GM23338 (cell line): ENCODE measurements at regions not wholly inside any gene's neighbourhood (a gene's known extent, or its start where the extent isn't known, plus 50 kb on each side); places are given as distances from the start of the nearest gene placed in this dataset.
"Not testable (repeated sequence)": the region's sequence is repeated elsewhere in the genome, so short reads cannot be mapped to it uniquely, and the experiment has no call there.

Experiments
- ATAC-seq: fragments of 200-7000 bp; cut with Tn5 transposase; 3 replicates; pipeline ENCODE4 v1.9.1; 2020
- DNase-seq: peaks from one replicate; pipeline ENCODE4 v3.0.0-alpha.2; 2015; ENCODE audit warnings: low spot score
- H2AFZ ChIP-seq: fragments of 200-600 bp; sonication (generic); 2 replicates; pipeline ENCODE4 v1.8.0; 2016; ENCODE audit warnings: antibody characterized with exemption, mild to moderate bottlenecking, moderate library complexity
- H3F3A ChIP-seq: fragments of 200-600 bp; sonication (generic); replicated peaks from 2 replicates; pipeline ENCODE4 v1.8.0; 2017; ENCODE audit warnings: antibody characterized with exemption, mixed run types, low read depth
- H3K27ac ChIP-seq: fragments of 200-600 bp; sonication (generic); 2 replicates; pipeline ENCODE4 v1.6.1; 2016; ENCODE audit warnings: low read depth
- H3K27me3 ChIP-seq: fragments of 200-600 bp; sonication (generic); 2 replicates; pipeline ENCODE4 v1.8.0; 2016; ENCODE audit warnings: mild to moderate bottlenecking, mixed run types, moderate library complexity; ENCODE audit not compliant: insufficient read depth
- H3K36me3 ChIP-seq: fragments of 200-600 bp; sonication (generic); 2 replicates; pipeline ENCODE4 v1.8.0; 2016; ENCODE audit warnings: mild to moderate bottlenecking; ENCODE audit not compliant: insufficient read depth
- H3K4me1 ChIP-seq: fragments of 200-600 bp; sonication (generic); 2 replicates; pipeline ENCODE4 v1.8.0; 2016; ENCODE audit warnings: mild to moderate bottlenecking, moderate library complexity; ENCODE audit not compliant: insufficient read depth
- H3K4me2 ChIP-seq: fragments of 200-600 bp; sonication (generic); 2 replicates; pipeline ENCODE4 v1.7.1; 2017; ENCODE audit warnings: mixed run types
- H3K4me3 ChIP-seq: fragments of 200-600 bp; sonication (generic); 2 replicates; pipeline ENCODE4 v1.6.1; 2016; ENCODE audit warnings: mixed run types
- H3K79me2 ChIP-seq: fragments of 200-600 bp; sonication (generic); replicated peaks from 2 replicates; pipeline ENCODE4 v1.8.0; 2017; ENCODE audit warnings: mild to moderate bottlenecking; ENCODE audit not compliant: insufficient read depth
- H3K9me2 ChIP-seq: fragments of 200-600 bp; sonication (generic); 2 replicates; pipeline ENCODE4 v1.8.0; 2017; ENCODE audit not compliant: insufficient read depth
- H4K20me1 ChIP-seq: fragments of 200-600 bp; sonication (generic); replicated peaks from 2 replicates; pipeline ENCODE4 v1.8.0; 2017; ENCODE audit warnings: mild to moderate bottlenecking; ENCODE audit not compliant: insufficient read depth
- H3K27ac Mint-ChIP-seq: 2 replicates; pipeline ENCODE4 v1.8.0; 2020; ENCODE audit warnings: inconsistent platforms, mild to moderate bottlenecking, moderate library complexity, mixed read lengths
- H3K27me3 Mint-ChIP-seq: 3 replicates; pipeline ENCODE4 v1.8.0; 2022; ENCODE audit warnings: low read depth, mild to moderate bottlenecking, moderate library complexity, mixed read lengths, inconsistent platforms; ENCODE audit not compliant: insufficient read depth, poor library complexity
- H3K36me3 Mint-ChIP-seq: 3 replicates; pipeline ENCODE4 v1.8.0; 2021; ENCODE audit warnings: low read depth, mild to moderate bottlenecking, inconsistent platforms, moderate library complexity, mixed read lengths
- H3K4me1 Mint-ChIP-seq: 3 replicates; pipeline ENCODE4 v1.8.0; 2020; ENCODE audit warnings: mild to moderate bottlenecking, inconsistent platforms, mixed read lengths
- H3K4me3 Mint-ChIP-seq: 3 replicates; pipeline ENCODE4 v1.8.0; 2021; ENCODE audit warnings: moderate library complexity, mild to moderate bottlenecking, inconsistent platforms, mixed read lengths
- H3K9me3 Mint-ChIP-seq: 3 replicates; pipeline ENCODE4 v1.8.0; 2020; ENCODE audit warnings: moderate library complexity, mild to moderate bottlenecking, inconsistent platforms, mixed read lengths
- CREB1 ChIP-seq: fragments of 250-450 bp; sonication (Bioruptor Pico); IDR thresholded peaks from 2 replicates; pipeline ENCODE4 v1.5.0; 2020; ENCODE audit warnings: low read depth, mild to moderate bottlenecking, moderate library complexity
- JUNB ChIP-seq: IDR thresholded peaks from one replicate; pipeline ENCODE4 v1.6.1; 2016; ENCODE audit warnings: antibody characterized with exemption; ENCODE audit not compliant: unreplicated experiment
- NANOG ChIP-seq: IDR thresholded peaks from 2 replicates; pipeline ENCODE4 v1.6.1; 2016; ENCODE audit warnings: antibody characterized with exemption, borderline replicate concordance
- POLR2AphosphoS5 ChIP-seq: IDR thresholded peaks from 2 replicates; pipeline ENCODE4 v1.6.1; 2016; ENCODE audit warnings: antibody characterized with exemption, low read depth
- ZNF114 ChIP-seq: fragments of 250-450 bp; sonication (Bioruptor Pico); IDR thresholded peaks from 2 replicates; pipeline ENCODE4 v1.5.0; 2020; ENCODE audit warnings: mild to moderate bottlenecking, moderate library complexity
- TF ChIP-seq, protein P1 (sequence below): IDR thresholded peaks from 2 replicates; pipeline ENCODE4 v1.6.1; 2016; ENCODE audit warnings: antibody characterized with exemption
- TF ChIP-seq, protein P2 (sequence below): fragments of 250-450 bp; sonication (Bioruptor Pico); IDR thresholded peaks from 2 replicates; pipeline ENCODE4 v1.5.0; 2020; ENCODE audit warnings: mild to moderate bottlenecking, moderate library complexity

DNA sequence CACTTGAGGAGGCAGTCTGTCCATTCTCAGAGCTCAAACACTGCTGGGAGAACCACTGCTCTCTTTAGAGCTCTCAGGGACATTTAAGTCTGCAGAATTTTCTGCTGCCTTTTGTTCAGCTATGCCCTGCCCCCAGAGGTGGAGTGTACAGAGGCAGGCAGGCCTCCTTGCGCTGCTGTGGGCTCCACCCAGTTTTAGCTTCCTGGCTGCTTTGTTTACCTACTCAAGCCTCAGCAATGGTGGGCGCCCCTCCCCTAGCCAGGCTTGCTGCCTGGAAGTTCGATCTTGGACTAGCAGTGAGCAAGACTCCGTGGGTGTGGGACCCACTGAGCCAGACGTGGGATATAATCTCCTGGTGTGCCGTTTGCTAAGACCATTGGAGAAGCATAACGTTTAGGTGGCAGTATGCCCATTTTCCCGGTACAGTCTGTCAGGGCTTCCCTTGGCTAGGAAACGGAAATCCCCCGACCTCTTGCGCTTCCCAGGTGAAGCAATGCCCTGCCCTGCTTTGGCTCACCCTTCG is 271.6 kb upstream of the ZNF32 start:
- ATAC-seq, DNase-seq, H3K27me3 ChIP-seq, H4K20me1 ChIP-seq, H3K36me3 ChIP-seq, H3K4me3 ChIP-seq, H3K79me2 ChIP-seq, H3K4me1 Mint-ChIP-seq, H3F3A ChIP-seq, H3K4me3 Mint-ChIP-seq, H3K27ac Mint-ChIP-seq, H2AFZ ChIP-seq, H3K27ac ChIP-seq, H3K4me2 ChIP-seq, H3K4me1 ChIP-seq: not testable (repeated sequence)
- peaks cover 14% of the 10 kb centered on the region for H3K36me3 Mint-ChIP-seq
- H3K27me3 Mint-ChIP-seq: peaks cover 24% of the 10 kb centered on the region
- peaks cover 46% of the 10 kb centered on the region for H3K9me3 Mint-ChIP-seq
- H3K9me2 ChIP-seq: 0 out of 2 replicates have a peak, but pooled peaks cover 11% of the 10 kb centered on the region

DNA sequence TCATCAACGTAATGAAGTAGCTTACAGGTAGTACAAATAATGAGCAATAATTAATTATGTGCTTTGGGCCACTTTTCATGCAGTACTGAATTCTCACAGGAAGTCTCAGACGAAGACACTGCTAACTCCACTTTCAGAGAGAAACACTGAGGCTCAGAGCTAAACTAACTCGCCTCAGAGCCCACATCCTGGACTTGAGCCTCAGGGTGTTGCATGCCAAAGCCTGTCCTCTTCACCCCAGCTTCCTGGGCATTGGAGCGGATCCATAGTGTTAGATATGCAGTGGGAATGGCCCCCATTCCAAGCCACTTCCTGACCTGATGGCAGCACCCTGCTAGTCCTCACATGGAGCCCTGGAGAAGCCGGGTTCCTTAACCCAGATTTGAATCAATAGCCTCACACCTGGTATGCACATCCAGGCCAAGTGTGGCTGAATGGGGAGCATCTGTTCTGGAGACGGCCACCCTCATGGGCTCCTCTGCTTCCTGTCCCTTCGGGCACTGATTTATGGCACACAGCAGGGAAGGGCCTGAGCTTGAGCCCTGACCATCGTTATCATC is 265.1 kb upstream of the ZNF32 start:
- Mint-ChIP-seq H3K27ac (no peak overlapping the region), H3K4me1 (no peaks in the 10 kb centered on the region; the same call in 2 of the 3 replicates), H3K9me3 (peaks cover 15% of the 10 kb centered on the region), H3K36me3 (no peaks in the 10 kb centered on the region; the same call in 2 of the 3 replicates), H3K27me3 (peaks cover 8% of the 10 kb centered on the region), H3K4me3 (no peak overlapping the region)
- no peaks in the 10 kb centered on the region for H3K79me2 ChIP-seq
- H3K4me2 ChIP-seq: no peak overlapping the region
- H3K4me3 ChIP-seq: no peak overlapping the region
- no peaks in the 10 kb centered on the region for H3F3A ChIP-seq
- H3K9me2 ChIP-seq: peaks cover 15% of the 10 kb centered on the region; the same call in 1 of the 2 replicates
- no peaks in the 10 kb centered on the region for H3K27me3 ChIP-seq
- H4K20me1 ChIP-seq: no peaks in the 10 kb centered on the region
- H3K27ac ChIP-seq: no peak overlapping the region
- H3K36me3 ChIP-seq: no peaks in the 10 kb centered on the region
- ATAC-seq (no peak), DNase-seq (no peak)
- TF ChIP-seq, protein P1, sequence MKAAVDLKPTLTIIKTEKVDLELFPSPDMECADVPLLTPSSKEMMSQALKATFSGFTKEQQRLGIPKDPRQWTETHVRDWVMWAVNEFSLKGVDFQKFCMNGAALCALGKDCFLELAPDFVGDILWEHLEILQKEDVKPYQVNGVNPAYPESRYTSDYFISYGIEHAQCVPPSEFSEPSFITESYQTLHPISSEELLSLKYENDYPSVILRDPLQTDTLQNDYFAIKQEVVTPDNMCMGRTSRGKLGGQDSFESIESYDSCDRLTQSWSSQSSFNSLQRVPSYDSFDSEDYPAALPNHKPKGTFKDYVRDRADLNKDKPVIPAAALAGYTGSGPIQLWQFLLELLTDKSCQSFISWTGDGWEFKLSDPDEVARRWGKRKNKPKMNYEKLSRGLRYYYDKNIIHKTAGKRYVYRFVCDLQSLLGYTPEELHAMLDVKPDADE: no peak
- no peak for TF ChIP-seq ZNF114
- TF ChIP-seq POLR2AphosphoS5: no peak
- H2AFZ ChIP-seq: no peak overlapping the region
- H3K4me1 ChIP-seq: no peaks in the 10 kb centered on the region

DNA sequence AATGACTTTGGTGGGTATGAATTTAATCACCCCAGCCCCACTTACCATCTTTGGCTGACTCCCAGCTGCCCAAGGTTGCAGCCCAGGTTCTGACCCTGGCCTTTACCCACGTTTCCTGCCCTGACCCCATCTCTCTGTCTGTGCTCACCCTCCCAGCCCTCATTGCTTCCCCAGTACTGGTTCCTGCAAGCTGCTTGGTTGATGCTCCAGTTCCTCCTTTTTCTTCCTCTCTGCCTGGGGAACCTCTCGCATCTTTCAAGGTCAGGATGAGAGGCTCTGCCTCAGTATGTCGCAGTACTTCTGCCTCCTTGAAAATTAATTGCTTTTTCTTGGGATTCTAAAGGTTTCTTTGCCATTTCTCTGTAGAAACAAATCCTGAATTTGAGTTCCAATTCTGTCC is 263.8 kb upstream of the ZNF32 start:
- H3K27me3 Mint-ChIP-seq: peaks cover 1% of the 10 kb centered on the region
- Histone ChIP-seq H3K79me2 (no peaks in the 10 kb centered on the region), H3K36me3 (no peaks in the 10 kb centered on the region), H2AFZ (no peak overlapping the region), H3K4me2 (no peak overlapping the region), H3K27me3 (no peaks in the 10 kb centered on the region), H4K20me1 (no peaks in the 10 kb centered on the region), H3F3A (no peaks in the 10 kb centered on the region), H3K4me1 (no peaks in the 10 kb centered on the region), H3K27ac (no peak overlapping the region), H3K9me2 (peaks cover 13% of the 10 kb centered on the region; the same call in 1 of the 2 replicates), H3K4me3 (no peak overlapping the region)
- H3K4me1 Mint-ChIP-seq: no peaks in the 10 kb centered on the region; the same call in 2 of the 3 replicates
- no peaks in the 10 kb centered on the region; the same call in 2 of the 3 replicates for H3K36me3 Mint-ChIP-seq
- no peak for ATAC-seq
- no peak overlapping the region for H3K4me3 Mint-ChIP-seq
- H3K9me3 Mint-ChIP-seq: peaks cover 11% of the 10 kb centered on the region
- no peak for DNase-seq
- H3K27ac Mint-ChIP-seq: no peak overlapping the region
- TF ChIP-seq ZNF114: no peak
- TF ChIP-seq, protein P2, sequence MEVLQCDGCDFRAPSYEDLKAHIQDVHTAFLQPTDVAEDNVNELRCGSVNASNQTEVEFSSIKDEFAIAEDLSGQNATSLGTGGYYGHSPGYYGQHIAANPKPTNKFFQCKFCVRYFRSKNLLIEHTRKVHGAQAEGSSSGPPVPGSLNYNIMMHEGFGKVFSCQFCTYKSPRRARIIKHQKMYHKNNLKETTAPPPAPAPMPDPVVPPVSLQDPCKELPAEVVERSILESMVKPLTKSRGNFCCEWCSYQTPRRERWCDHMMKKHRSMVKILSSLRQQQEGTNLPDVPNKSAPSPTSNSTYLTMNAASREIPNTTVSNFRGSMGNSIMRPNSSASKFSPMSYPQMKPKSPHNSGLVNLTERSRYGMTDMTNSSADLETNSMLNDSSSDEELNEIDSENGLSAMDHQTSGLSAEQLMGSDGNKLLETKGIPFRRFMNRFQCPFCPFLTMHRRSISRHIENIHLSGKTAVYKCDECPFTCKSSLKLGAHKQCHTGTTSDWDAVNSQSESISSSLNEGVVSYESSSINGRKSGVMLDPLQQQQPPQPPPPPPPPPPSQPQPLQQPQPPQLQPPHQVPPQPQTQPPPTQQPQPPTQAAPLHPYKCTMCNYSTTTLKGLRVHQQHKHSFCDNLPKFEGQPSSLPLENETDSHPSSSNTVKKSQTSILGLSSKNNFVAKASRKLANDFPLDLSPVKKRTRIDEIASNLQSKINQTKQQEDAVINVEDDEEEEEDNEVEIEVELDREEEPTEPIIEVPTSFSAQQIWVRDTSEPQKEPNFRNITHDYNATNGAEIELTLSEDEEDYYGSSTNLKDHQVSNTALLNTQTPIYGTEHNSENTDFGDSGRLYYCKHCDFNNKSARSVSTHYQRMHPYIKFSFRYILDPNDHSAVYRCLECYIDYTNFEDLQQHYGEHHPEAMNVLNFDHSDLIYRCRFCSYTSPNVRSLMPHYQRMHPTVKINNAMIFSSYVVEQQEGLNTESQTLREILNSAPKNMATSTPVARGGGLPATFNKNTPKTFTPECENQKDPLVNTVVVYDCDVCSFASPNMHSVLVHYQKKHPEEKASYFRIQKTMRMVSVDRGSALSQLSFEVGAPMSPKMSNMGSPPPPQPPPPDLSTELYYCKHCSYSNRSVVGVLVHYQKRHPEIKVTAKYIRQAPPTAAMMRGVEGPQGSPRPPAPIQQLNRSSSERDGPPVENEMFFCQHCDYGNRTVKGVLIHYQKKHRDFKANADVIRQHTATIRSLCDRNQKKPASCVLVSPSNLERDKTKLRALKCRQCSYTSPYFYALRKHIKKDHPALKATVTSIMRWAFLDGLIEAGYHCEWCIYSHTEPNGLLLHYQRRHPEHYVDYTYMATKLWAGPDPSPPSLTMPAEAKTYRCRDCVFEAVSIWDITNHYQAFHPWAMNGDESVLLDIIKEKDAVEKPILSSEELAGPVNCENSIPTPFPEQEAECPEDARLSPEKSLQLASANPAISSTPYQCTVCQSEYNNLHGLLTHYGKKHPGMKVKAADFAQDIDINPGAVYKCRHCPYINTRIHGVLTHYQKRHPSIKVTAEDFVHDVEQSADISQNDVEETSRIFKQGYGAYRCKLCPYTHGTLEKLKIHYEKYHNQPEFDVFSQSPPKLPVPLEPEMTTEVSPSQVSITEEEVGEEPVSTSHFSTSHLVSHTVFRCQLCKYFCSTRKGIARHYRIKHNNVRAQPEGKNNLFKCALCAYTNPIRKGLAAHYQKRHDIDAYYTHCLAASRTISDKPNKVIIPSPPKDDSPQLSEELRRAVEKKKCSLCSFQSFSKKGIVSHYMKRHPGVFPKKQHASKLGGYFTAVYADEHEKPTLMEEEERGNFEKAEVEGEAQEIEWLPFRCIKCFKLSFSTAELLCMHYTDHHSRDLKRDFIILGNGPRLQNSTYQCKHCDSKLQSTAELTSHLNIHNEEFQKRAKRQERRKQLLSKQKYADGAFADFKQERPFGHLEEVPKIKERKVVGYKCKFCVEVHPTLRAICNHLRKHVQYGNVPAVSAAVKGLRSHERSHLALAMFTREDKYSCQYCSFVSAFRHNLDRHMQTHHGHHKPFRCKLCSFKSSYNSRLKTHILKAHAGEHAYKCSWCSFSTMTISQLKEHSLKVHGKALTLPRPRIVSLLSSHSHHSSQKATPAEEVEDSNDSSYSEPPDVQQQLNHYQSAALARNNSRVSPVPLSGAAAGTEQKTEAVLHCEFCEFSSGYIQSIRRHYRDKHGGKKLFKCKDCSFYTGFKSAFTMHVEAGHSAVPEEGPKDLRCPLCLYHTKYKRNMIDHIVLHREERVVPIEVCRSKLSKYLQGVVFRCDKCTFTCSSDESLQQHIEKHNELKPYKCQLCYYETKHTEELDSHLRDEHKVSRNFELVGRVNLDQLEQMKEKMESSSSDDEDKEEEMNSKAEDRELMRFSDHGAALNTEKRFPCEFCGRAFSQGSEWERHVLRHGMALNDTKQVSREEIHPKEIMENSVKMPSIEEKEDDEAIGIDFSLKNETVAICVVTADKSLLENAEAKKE (CRISPR knock-in tag): no peak
- no peak for TF ChIP-seq NANOG
- TF ChIP-seq, protein P1: no peak
- TF ChIP-seq JUNB: no peak
- TF ChIP-seq POLR2AphosphoS5: no peak
- no peak for TF ChIP-seq CREB1 (CRISPR knock-in tag)
